ENCODE measurements at regions not wholly inside any gene's neighbourhood (a gene's known extent, or its start where the extent isn't known, plus 50 kb on each side); places are given as distances from the start of the nearest gene placed in this dataset.

DNA sequence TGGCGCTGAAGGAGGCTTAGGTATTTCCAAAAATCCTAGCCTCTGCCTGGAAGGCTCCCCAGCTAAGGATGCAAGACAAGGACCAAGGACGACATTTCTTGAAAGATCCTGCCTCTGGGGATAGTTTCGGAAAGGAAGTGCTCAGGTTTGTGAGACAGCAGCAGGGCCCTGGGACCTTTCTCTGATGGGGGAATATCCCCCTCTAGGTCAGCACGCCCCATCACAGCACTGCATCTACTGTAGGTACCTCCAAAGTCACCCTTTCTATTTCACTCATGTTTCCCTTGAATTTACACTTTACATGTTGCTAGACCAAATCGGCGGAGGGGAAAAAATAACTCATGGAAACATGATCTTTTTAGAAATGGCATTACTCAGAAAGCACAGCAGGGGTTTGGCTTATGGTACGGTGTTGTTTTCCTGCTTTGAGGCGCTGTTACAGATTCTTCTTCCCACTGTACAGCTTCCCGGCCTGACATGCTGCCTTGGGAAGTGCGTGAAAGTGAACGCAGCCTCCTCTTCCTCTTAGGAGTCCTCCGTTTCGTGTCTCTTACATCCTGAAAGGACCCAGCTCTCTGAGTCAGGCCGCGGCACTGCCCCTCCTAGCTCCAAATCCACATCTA, 77.2 kb upstream of the DHRSX start:
- DNase-seq (peak; percentile 12), ATAC-seq (peak; percentile 51)
- ChIA-PET POLR2A (no interaction called here), CTCF (no interaction called here)
- TF ChIP-seq, protein P1, sequence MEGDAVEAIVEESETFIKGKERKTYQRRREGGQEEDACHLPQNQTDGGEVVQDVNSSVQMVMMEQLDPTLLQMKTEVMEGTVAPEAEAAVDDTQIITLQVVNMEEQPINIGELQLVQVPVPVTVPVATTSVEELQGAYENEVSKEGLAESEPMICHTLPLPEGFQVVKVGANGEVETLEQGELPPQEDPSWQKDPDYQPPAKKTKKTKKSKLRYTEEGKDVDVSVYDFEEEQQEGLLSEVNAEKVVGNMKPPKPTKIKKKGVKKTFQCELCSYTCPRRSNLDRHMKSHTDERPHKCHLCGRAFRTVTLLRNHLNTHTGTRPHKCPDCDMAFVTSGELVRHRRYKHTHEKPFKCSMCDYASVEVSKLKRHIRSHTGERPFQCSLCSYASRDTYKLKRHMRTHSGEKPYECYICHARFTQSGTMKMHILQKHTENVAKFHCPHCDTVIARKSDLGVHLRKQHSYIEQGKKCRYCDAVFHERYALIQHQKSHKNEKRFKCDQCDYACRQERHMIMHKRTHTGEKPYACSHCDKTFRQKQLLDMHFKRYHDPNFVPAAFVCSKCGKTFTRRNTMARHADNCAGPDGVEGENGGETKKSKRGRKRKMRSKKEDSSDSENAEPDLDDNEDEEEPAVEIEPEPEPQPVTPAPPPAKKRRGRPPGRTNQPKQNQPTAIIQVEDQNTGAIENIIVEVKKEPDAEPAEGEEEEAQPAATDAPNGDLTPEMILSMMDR (IDR thresholded peaks at IDR 0.05): no peak
- H3K27me3 Mint-ChIP-seq: peaks cover 24% of the 10 kb centered on the region
- no peaks in the 10 kb centered on the region for H3K36me3 Mint-ChIP-seq (ENCODE audit: low read depth)
- H3K27ac Mint-ChIP-seq: no peak overlapping the region
- H3K4me3 Mint-ChIP-seq: no peak overlapping the region
- H3K4me1 Mint-ChIP-seq (ENCODE audit: low read depth): peaks cover 10% of the 10 kb centered on the region
- intact Hi-C loops (cut with micrococcal nuclease): no loop called here
- H3K9me3 Mint-ChIP-seq: no peaks in the 10 kb centered on the region

- TF ChIP-seq, protein P1 (IDR thresholded peaks at IDR 0.05): no peak
- Mint-ChIP-seq H3K27me3 (peaks cover 14% of the 10 kb centered on the region), H3K27ac (no peak overlapping the region), H3K4me3 (no peak overlapping the region), H3K4me1 (ENCODE audit: low read depth) (peaks cover 8% of the 10 kb centered on the region), H3K9me3 (no peaks in the 10 kb centered on the region), H3K36me3 (ENCODE audit: low read depth) (no peaks in the 10 kb centered on the region)
- intact Hi-C loops (cut with micrococcal nuclease): no loop called here
- ATAC-seq (no peak), DNase-seq (peak; percentile 18)
- ChIA-PET CTCF (no interaction called here), POLR2A (no interaction called here)
These were observed 76.0 kb upstream of the DHRSX start for GRCh38 chrX:2576793-2577192.

DNA sequence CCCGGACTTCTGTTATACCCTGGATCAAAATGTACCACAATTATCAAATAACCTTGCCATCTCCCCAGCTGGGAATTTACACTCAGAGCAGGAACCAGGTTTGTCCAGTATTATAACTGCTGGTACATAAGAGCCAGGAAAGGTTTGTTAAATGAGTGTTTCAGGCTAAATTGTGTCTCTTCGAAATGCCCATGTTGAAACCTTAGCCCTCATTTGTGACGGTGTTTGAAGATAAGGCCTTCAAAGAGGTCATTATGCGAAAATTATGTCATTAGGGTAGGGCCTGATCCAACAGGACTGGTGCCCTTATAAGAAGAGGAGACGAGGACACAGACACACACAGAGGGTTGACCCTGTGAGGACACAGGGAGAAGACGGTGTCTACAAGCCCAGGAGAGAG, 73.5 kb upstream of the DHRSX start:
- H3K4me3 Mint-ChIP-seq: no peak overlapping the region
- H3K4me1 Mint-ChIP-seq (ENCODE audit: low read depth): peaks cover 8% of the 10 kb centered on the region
- intact Hi-C loops (cut with micrococcal nuclease): no loop called here
- H3K9me3 Mint-ChIP-seq: no peaks in the 10 kb centered on the region
- no peak overlapping the region for H3K27ac Mint-ChIP-seq
- H3K27me3 Mint-ChIP-seq: peaks cover under 1% of the 10 kb centered on the region
- POLR2A ChIA-PET: no interaction called here
- DNase-seq (no peak), ATAC-seq (no peak)
- CTCF ChIA-PET: no interaction called here
- TF ChIP-seq, protein P1 (IDR thresholded peaks at IDR 0.05): no peak
- H3K36me3 Mint-ChIP-seq (ENCODE audit: low read depth): no peaks in the 10 kb centered on the region

DNA sequence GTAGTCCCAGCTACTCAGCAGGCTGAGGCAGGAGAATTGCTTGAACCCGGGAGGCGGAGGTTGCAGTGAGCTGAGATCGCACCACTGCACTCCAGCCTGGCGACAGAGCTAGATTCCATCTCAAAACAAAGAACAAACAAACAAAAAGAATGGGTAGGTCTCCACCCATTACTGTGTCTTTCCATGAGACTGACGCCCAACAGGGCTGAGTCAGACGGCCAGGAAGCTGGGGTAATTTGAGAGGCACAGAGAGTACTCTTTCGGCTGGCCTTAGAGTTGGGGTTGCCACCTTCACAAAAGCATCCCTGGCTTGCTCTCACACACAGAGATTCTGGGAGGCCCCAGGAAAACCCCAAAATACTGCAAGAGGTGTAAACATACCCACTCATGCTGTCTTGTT, 72.0 kb upstream of the DHRSX start:
- Mint-ChIP-seq H3K9me3 (no peaks in the 10 kb centered on the region), H3K4me3 (no peak overlapping the region), H3K27ac (no peak overlapping the region), H3K36me3 (ENCODE audit: low read depth) (no peaks in the 10 kb centered on the region), H3K4me1 (ENCODE audit: low read depth) (peaks cover 2% of the 10 kb centered on the region), H3K27me3 (no peaks in the 10 kb centered on the region)
- no peak for DNase-seq
- CTCF ChIA-PET: no interaction called here
- TF ChIP-seq, protein P1 (IDR thresholded peaks at IDR 0.05): no peak
- POLR2A ChIA-PET: no interaction called here
- ATAC-seq: no peak
- intact Hi-C loops (cut with micrococcal nuclease): no loop called here

DNA sequence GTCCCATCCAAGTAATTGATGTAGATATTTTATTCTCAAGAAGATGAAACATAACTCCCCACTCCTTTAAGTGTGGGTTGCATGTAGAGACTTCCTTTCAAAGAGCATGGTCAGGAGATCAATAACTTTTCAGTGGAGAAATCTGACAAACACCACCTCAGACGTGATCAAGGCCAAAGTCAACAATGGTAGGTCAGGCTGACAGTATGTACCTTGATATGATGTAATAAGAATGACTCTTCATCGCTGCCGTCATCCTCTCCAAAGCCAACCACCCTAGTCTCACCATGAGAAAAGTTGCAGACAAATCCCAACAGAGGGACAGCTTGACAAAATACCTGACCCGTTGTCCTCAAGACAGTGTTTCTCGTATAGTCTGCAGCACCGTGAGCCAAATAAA, 67.3 kb upstream of the DHRSX start:
- H3K27me3 Mint-ChIP-seq: no peaks in the 10 kb centered on the region
- no peaks in the 10 kb centered on the region for H3K36me3 Mint-ChIP-seq (ENCODE audit: low read depth)
- no peaks in the 10 kb centered on the region for H3K9me3 Mint-ChIP-seq
- intact Hi-C loops (cut with micrococcal nuclease): no loop called here
- no peaks in the 10 kb centered on the region for H3K4me1 Mint-ChIP-seq (ENCODE audit: low read depth)
- CTCF ChIA-PET: no interaction called here
- DNase-seq (no peak), ATAC-seq (no peak)
- POLR2A ChIA-PET: no interaction called here
- TF ChIP-seq, protein P1 (IDR thresholded peaks at IDR 0.05): no peak
- no peak overlapping the region for H3K27ac Mint-ChIP-seq
- H3K4me3 Mint-ChIP-seq: no peak overlapping the region

Measured in activated CD8-positive, alpha-beta T cell treated with anti-CD3 and anti-CD28 coated beads for 36 hours (primary cell).